HUES48 (cell line): ENCODE measurements at regions not wholly inside any gene's neighbourhood (a gene's known extent, or its start where the extent isn't known, plus 50 kb on each side); places are given as distances from the start of the nearest gene placed in this dataset.

Experiments
- H3K27ac ChIP-seq: one replicate; pipeline ENCODE4 v1.7.0; 2013; ENCODE audit warnings: low read depth, low read length, inconsistent platforms
- H3K27me3 ChIP-seq: 2 replicates; pipeline ENCODE4 v1.6.1; 2013; ENCODE audit warnings: mild to moderate bottlenecking, low read length; ENCODE audit not compliant: control insufficient read depth, insufficient read depth
- H3K36me3 ChIP-seq: 2 replicates; pipeline ENCODE4 v1.6.1; 2013; ENCODE audit warnings: low read length; ENCODE audit not compliant: control insufficient read depth, insufficient read depth
- H3K4me1 ChIP-seq: 2 replicates; pipeline ENCODE4 v1.6.1; 2013; ENCODE audit warnings: mild to moderate bottlenecking, low read length; ENCODE audit not compliant: control insufficient read depth, insufficient read depth
- H3K4me3 ChIP-seq: 2 replicates; pipeline ENCODE4 v1.5.1; 2013; ENCODE audit warnings: mild to moderate bottlenecking, low read depth, low read length
- H3K9ac ChIP-seq: 2 replicates; pipeline ENCODE4 v1.6.1; 2013; ENCODE audit warnings: mild to moderate bottlenecking, low read depth, low read length, moderate library complexity
- H3K9me3 ChIP-seq: 2 replicates; pipeline ENCODE4 v1.6.1; 2013; ENCODE audit warnings: low read length; ENCODE audit not compliant: control insufficient read depth, insufficient read depth

- Histone ChIP-seq H3K36me3 (no peaks in the 10 kb centered on the region), H3K9me3 (peaks cover 2% of the 10 kb centered on the region; the same call in 1 of the 2 replicates), H3K27me3 (no peaks in the 10 kb centered on the region), H3K9ac (no peak overlapping the region), H3K4me1 (peaks cover 7% of the 10 kb centered on the region), H3K27ac (no peak overlapping the region), H3K4me3 (no peak overlapping the region)
These were observed 133.4 kb downstream of the VAPA start for GRCh38 chr18:10047237-10047636.

- H3K27ac ChIP-seq: no peak overlapping the region
- H3K9me3 ChIP-seq: no peaks in the 10 kb centered on the region
- H3K36me3 ChIP-seq: no peaks in the 10 kb centered on the region
- H3K4me3 ChIP-seq: no peak overlapping the region
- no peak overlapping the region for H3K9ac ChIP-seq
- no peaks in the 10 kb centered on the region for H3K4me1 ChIP-seq
- H3K27me3 ChIP-seq: no peaks in the 10 kb centered on the region
These were observed 135.9 kb downstream of the VAPA start for GRCh38 chr18:10049747-10050146.

DNA sequence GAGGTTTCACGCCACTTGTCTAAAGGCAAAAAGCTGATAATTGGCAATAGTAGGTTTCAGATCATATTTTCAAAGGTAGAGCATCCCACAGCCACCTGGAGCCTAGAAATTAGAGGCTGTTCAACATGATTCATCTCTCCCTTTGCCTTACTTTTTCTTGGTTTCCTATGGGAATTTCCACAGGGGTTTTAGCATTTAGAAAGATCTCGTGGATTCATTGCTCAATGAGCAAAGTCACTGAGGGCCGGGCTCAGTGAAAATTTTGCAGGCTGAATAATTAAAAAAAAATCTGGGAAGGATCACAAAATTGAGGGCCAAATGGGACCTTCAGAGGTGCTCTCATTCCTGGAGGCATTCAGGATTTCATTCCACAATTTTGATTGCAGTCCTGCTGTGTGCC is 137.1 kb downstream of the VAPA start:
- H3K27ac ChIP-seq: no peak overlapping the region
- no peaks in the 10 kb centered on the region for H3K4me1 ChIP-seq
- no peak overlapping the region for H3K4me3 ChIP-seq
- H3K9ac ChIP-seq: no peak overlapping the region
- H3K9me3 ChIP-seq: no peaks in the 10 kb centered on the region
- H3K27me3 ChIP-seq: no peaks in the 10 kb centered on the region
- no peaks in the 10 kb centered on the region for H3K36me3 ChIP-seq

DNA sequence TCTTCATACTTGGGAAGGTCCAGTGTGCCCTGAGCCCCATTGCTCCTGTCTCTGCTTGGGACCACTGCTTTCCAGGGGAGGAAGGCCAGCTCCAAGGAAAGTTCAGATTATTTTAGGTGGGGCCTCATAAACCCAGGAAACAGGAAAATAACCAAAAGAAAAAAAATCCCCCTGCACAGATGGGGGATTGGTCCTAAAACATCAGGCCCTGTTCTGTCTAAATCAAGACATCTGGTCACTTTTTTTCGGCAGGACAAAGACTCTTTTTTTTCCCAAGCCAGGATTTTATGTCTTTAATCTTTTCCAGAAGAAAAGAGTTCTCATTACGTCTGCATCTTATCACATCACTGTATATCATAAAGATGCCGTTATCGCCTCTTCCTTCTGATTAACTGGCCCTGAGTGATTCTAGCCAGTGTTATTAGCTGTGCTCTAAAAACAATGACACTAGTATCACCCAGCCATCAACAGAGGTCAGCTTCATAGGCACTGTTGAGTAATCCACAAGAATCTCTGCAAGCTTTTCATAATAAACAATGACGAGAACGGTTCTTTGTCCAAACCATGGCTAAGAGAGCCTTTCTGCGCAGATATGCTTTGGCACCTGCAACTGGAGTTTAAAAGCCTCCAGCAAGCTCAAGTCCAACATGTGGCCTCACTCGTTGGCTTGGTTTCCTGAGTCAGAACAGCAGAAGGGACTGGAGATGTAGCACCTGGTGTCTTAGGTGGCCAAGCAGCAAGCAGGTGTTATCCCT is 138.2 kb downstream of the VAPA start:
- Histone ChIP-seq H3K27me3 (no peaks in the 10 kb centered on the region), H3K36me3 (no peaks in the 10 kb centered on the region), H3K4me1 (no peaks in the 10 kb centered on the region)

GRCh38 chr18:10052871-10053270 is 139.1 kb downstream of the VAPA start:
- H3K27ac ChIP-seq: no peak overlapping the region
- H3K4me1 ChIP-seq: no peaks in the 10 kb centered on the region
- H3K4me3 ChIP-seq: no peak overlapping the region
- no peak overlapping the region for H3K9ac ChIP-seq
- no peaks in the 10 kb centered on the region for H3K9me3 ChIP-seq
- H3K27me3 ChIP-seq: no peaks in the 10 kb centered on the region
- no peaks in the 10 kb centered on the region for H3K36me3 ChIP-seq

More for the DNA sequence above, 138.2 kb downstream of the VAPA start:
- Histone ChIP-seq H3K9me3 (no peaks in the 10 kb centered on the region), H3K9ac (no peak overlapping the region), H3K27ac (no peak overlapping the region), H3K4me3 (no peak overlapping the region)

DNA sequence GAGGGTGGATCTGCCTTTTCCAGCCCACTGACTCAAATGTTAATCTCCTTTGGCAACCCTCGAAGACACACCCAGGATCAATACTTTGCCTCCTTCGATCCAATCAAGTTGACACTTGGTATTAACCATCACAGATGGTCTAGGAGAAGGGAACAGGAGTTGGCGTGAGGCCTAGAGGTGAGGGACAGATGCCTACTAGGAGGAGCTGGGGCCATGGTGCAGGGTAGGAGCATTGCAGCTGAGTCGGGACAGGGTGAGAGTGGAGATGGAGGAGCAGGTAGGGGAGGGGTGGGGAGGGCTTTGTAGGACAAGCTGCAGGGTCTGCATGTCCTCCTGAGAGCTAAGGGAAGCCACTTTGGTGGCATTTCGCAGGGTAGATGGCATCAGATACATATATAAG is 140.0 kb downstream of the VAPA start:
- no peaks in the 10 kb centered on the region for H3K9me3 ChIP-seq
- H3K27me3 ChIP-seq: no peaks in the 10 kb centered on the region
- no peaks in the 10 kb centered on the region for H3K4me1 ChIP-seq
- H3K36me3 ChIP-seq: no peaks in the 10 kb centered on the region
- no peak overlapping the region for H3K9ac ChIP-seq
- H3K4me3 ChIP-seq: no peak overlapping the region
- H3K27ac ChIP-seq: no peak overlapping the region

DNA sequence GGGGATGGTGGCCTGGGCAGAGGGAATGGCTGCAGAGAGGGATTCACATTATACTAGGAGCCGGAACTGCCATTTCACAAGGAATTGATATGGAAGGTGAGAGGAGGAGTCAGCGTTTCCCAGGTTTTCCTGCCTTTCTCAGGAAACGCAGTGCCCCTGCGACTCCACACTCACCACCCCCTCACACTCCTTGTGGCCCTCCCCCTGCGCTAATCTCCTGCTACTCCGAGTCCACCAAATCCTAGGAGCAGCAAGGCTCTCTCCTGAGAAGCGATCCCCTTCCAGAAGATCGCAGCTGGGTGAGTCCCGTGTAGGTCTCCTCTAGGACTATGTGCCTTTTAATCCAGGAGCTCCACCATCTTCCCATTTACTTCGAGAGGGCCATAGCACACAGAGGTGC is 140.6 kb downstream of the VAPA start:
- H3K27me3 ChIP-seq: no peaks in the 10 kb centered on the region

DNA sequence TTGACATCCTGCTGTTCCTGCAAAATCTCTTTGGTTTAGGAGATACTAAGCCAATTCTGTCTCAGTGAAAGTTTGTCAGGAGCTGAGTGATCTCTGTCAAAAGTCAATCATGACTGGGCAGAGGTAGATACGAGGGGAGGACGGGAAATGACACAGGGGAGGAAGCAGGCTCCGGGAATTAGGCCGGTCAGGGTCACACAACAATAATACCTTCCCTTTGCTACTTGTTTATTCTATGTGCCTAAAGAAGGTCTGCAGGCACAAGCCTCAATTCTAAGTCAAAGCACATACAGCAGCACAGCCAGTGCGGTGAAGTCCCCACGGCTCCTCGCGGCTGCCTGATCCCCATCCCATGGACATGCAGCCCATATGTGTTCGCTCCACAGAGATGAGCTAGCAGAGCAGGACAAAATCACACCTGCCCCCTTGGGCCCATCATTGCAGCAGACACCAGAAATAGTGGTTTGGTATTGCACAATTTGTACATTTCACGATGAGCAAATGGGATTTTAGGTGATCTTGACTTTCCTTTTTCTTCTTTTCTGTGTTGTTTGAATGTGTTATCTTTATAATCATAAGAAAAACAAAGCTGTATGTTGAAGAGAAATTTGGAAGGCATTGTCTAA is 141.4 kb downstream of the VAPA start:
- H3K9ac ChIP-seq: no peak overlapping the region
- H3K4me1 ChIP-seq: no peaks in the 10 kb centered on the region
- no peaks in the 10 kb centered on the region for H3K36me3 ChIP-seq
- no peaks in the 10 kb centered on the region for H3K27me3 ChIP-seq
- no peaks in the 10 kb centered on the region for H3K9me3 ChIP-seq
- no peak overlapping the region for H3K27ac ChIP-seq
- no peak overlapping the region for H3K4me3 ChIP-seq

More for the DNA sequence above, 140.6 kb downstream of the VAPA start:
- Histone ChIP-seq H3K4me3 (no peak overlapping the region), H3K9me3 (no peaks in the 10 kb centered on the region), H3K36me3 (no peaks in the 10 kb centered on the region), H3K9ac (no peak overlapping the region), H3K27ac (no peak overlapping the region), H3K4me1 (no peaks in the 10 kb centered on the region)

GRCh38 chr18:10056506-10056905 is 142.7 kb downstream of the VAPA start:
- no peaks in the 10 kb centered on the region for H3K9me3 ChIP-seq
- H3K4me3 ChIP-seq: no peak overlapping the region
- no peak overlapping the region for H3K9ac ChIP-seq
- H3K27ac ChIP-seq: no peak overlapping the region
- H3K27me3 ChIP-seq: no peaks in the 10 kb centered on the region
- H3K4me1 ChIP-seq: no peaks in the 10 kb centered on the region
- no peaks in the 10 kb centered on the region for H3K36me3 ChIP-seq

- Histone ChIP-seq H3K27ac (no peak overlapping the region), H3K4me3 (no peak overlapping the region), H3K9ac (no peak overlapping the region), H3K9me3 (no peaks in the 10 kb centered on the region), H3K27me3 (no peaks in the 10 kb centered on the region), H3K4me1 (no peaks in the 10 kb centered on the region), H3K36me3 (no peaks in the 10 kb centered on the region)
These were observed 143.6 kb downstream of the VAPA start for GRCh38 chr18:10057401-10057893.
